H1 (cell line): ENCODE measurements at regions not wholly inside any gene's neighbourhood (a gene's known extent, or its start where the extent isn't known, plus 50 kb on each side); places are given as distances from the start of the nearest gene placed in this dataset.

Experiments
- CTCF ChIA-PET: fragments of 300-600 bp; sonication (Branson Sonifier 250); formaldehyde crosslinking; loops from one replicate; lab custom pipeline; 2021; ENCODE audit not compliant: partially characterized antibody; lab: Charles Lee
- POLR2A ChIA-PET: fragments of 300-600 bp; sonication (Branson Sonifier 250); formaldehyde crosslinking; loops from one replicate; lab custom pipeline; 2021; ENCODE audit warnings: inconsistent platforms; ENCODE audit not compliant: partially characterized antibody; lab: Charles Lee
- DNase-seq, 2 experiments: peaks; one replicate each; pipeline versions ENCODE4 v3.0.0 to v3.0.0-alpha.2; 2010 to 2022; ENCODE audit warnings: low spot score in 2 of 2, low read depth in 1 of 2, mixed read lengths in 1 of 2
- FAIRE-seq: peaks from 2 replicates; lab custom pipeline; 2011; peaks lifted over from hg19 to GRCh38; lab: Jason Lieb, UNC
- H2AFZ ChIP-seq: 2 replicates; pipeline ENCODE4 v1.8.1; 2012; ENCODE audit warnings: low read length, inconsistent platforms
- H2AK5ac ChIP-seq: 2 replicates; pipeline ENCODE4 v1.6.1; 2013; ENCODE audit warnings: low read depth, low read length
- H2BK120ac ChIP-seq: replicated peaks from 2 replicates; pipeline ENCODE3; 2013; ENCODE audit warnings: low read depth, low read length, inconsistent platforms
- H2BK12ac ChIP-seq: 2 replicates; pipeline ENCODE4 v1.6.1; 2013; ENCODE audit warnings: low read depth, low read length
- H2BK15ac ChIP-seq: 2 replicates; pipeline ENCODE4 v1.6.1; 2013; ENCODE audit warnings: low read length
- H2BK20ac ChIP-seq: 2 replicates; pipeline ENCODE4 v1.6.1; 2013; ENCODE audit warnings: low read length
- H2BK5ac ChIP-seq: 2 replicates; pipeline ENCODE4 v1.6.1; 2013; ENCODE audit warnings: low read depth, low read length
- H3K14ac ChIP-seq: 2 replicates; pipeline ENCODE4 v1.6.1; 2013; ENCODE audit warnings: inconsistent platforms; ENCODE audit not compliant: insufficient read length
- H3K18ac ChIP-seq: 2 replicates; pipeline ENCODE4 v1.6.1; 2013; ENCODE audit warnings: low read length; ENCODE audit errors: extremely low read depth
- H3K23ac ChIP-seq: 2 replicates; pipeline ENCODE4 v1.6.1; 2013; ENCODE audit warnings: inconsistent platforms; ENCODE audit not compliant: insufficient read length
- H3K23me2 ChIP-seq: 2 replicates; pipeline ENCODE4 v1.6.1; 2013; ENCODE audit warnings: low read depth, low read length
- H3K27ac ChIP-seq: 2 replicates; pipeline ENCODE4 v1.6.1; 2011; ENCODE audit warnings: low read depth, low read length, inconsistent platforms
- H3K27me3 ChIP-seq, 4 experiments: replicated peaks in 1 of 4; 1 replicate in 1 of 4; 2 replicates in 3 of 4; pipeline versions ENCODE4 v1.6.1 to v1.8.1; 2011 to 2013; ENCODE audit warnings: low read length in 3 of 4, mild to moderate bottlenecking in 3 of 4, inconsistent platforms in 2 of 4, mixed read lengths in 2 of 4, moderate library complexity in 1 of 4; ENCODE audit not compliant: control insufficient read depth in 3 of 4, insufficient read depth in 3 of 4; ENCODE audit errors: extremely low read depth in 1 of 4
- H3K36me3 ChIP-seq, 4 experiments: 2 replicates each; pipeline versions ENCODE4 v1.6.1 to v1.8.1; 2011 to 2013; ENCODE audit warnings: mild to moderate bottlenecking in 4 of 4, low read length in 3 of 4, moderate library complexity in 2 of 4, control low read depth in 1 of 4, inconsistent platforms in 1 of 4; ENCODE audit not compliant: insufficient read depth in 4 of 4, control insufficient read depth in 2 of 4
- H3K4ac ChIP-seq: replicated peaks from 2 replicates; pipeline ENCODE3; 2013; ENCODE audit warnings: low read length, low read depth, mixed read lengths, inconsistent platforms; ENCODE audit not compliant: insufficient read length
- H3K4me1 ChIP-seq, 4 experiments: replicated peaks in 1 of 4; 1 replicate in 1 of 4; 2 replicates in 3 of 4; pipeline versions ENCODE4 v1.6.1 to v1.8.1; 2011 to 2013; ENCODE audit warnings: low read length in 3 of 4, inconsistent platforms in 2 of 4, mixed read lengths in 1 of 4; ENCODE audit not compliant: insufficient read depth in 4 of 4, control insufficient read depth in 3 of 4
- H3K4me2 ChIP-seq, 2 experiments: 2 replicates each; pipeline versions ENCODE4 v1.6.1 to v1.8.1; 2011 to 2013; ENCODE audit warnings: low read depth in 2 of 2, low read length in 2 of 2, control low read depth in 1 of 2, inconsistent platforms in 1 of 2, mild to moderate bottlenecking in 1 of 2; ENCODE audit not compliant: insufficient read depth in 1 of 2
- H3K4me3 ChIP-seq, 4 experiments: fragments of 200-600, 300-600 bp in 1 of 4; sonication (generic), shearing (Covaris generic), sonication (Bioruptor Twin) in 1 of 4; 2 replicates each; pipeline versions ENCODE4 v1.5.1 to v1.8.1; 2011 to 2016; ENCODE audit warnings: low read length in 4 of 4, low read depth in 3 of 4, control low read depth in 2 of 4, inconsistent platforms in 2 of 4, mild to moderate bottlenecking in 2 of 4, mixed read lengths in 1 of 4, moderate library complexity in 1 of 4; ENCODE audit not compliant: insufficient read depth in 2 of 4; ENCODE audit errors: extremely low read depth in 1 of 4
- H3K56ac ChIP-seq: replicated peaks from 2 replicates; pipeline ENCODE3; 2013; ENCODE audit warnings: low read depth, mild to moderate bottlenecking, mixed read lengths, low read length, inconsistent platforms; ENCODE audit not compliant: insufficient read length
- H3K79me1 ChIP-seq: 2 replicates; pipeline ENCODE4 v1.6.1; 2013; ENCODE audit warnings: low read depth, low read length, control low read depth
- H3K79me2 ChIP-seq, 2 experiments: 2 replicates each; pipeline versions ENCODE4 v1.6.1 to v1.8.1; 2012 to 2013; ENCODE audit warnings: low read length in 2 of 2, mild to moderate bottlenecking in 2 of 2, inconsistent platforms in 1 of 2; ENCODE audit not compliant: insufficient read depth in 2 of 2, control insufficient read depth in 1 of 2
- H3K9ac ChIP-seq, 4 experiments: replicated peaks in 1 of 4; 1 replicate in 1 of 4; 2 replicates in 3 of 4; pipeline versions ENCODE4 v1.6.1 to v1.8.1; 2011 to 2013; ENCODE audit warnings: low read depth in 3 of 4, low read length in 3 of 4, control low read depth in 2 of 4, mild to moderate bottlenecking in 2 of 4, moderate library complexity in 2 of 4, inconsistent platforms in 1 of 4; ENCODE audit errors: extremely low read depth in 1 of 4
- H3K9me3 ChIP-seq, 2 experiments: 2 replicates each; pipeline versions ENCODE4 v1.6.1 to v1.8.1; 2012 to 2013; ENCODE audit warnings: mild to moderate bottlenecking in 2 of 2, moderate library complexity in 2 of 2, control low read depth in 1 of 2, inconsistent platforms in 1 of 2, low read depth in 1 of 2, low read length in 1 of 2, mixed read lengths in 1 of 2; ENCODE audit not compliant: insufficient read depth in 2 of 2
- H4K20me1 ChIP-seq, 2 experiments: replicated peaks in 1 of 2; 2 replicates each; pipeline versions ENCODE3 to v1.8.1; 2011 to 2013; ENCODE audit warnings: inconsistent platforms in 2 of 2, low read length in 2 of 2, mild to moderate bottlenecking in 1 of 2; ENCODE audit not compliant: insufficient read depth in 2 of 2, control insufficient read depth in 1 of 2
- H4K5ac ChIP-seq: 2 replicates; pipeline ENCODE4 v1.6.1; 2013; ENCODE audit warnings: low read length, low read depth, mixed read lengths, inconsistent platforms; ENCODE audit not compliant: insufficient read length
- H4K8ac ChIP-seq: 2 replicates; pipeline ENCODE4 v1.8.0; 2013; ENCODE audit warnings: mild to moderate bottlenecking, moderate library complexity, low read length, inconsistent platforms; ENCODE audit not compliant: insufficient read depth; ENCODE audit errors: extremely low read depth
- H4K91ac ChIP-seq: replicated peaks from 2 replicates; pipeline ENCODE3; 2013; ENCODE audit warnings: low read length, mixed read lengths, inconsistent platforms; ENCODE audit not compliant: insufficient read length
- ASH2L ChIP-seq: fragments of 200-600, 300-600 bp; sonication (generic); IDR thresholded peaks from one replicate; pipeline ENCODE4 v1.7.1; 2017; ENCODE audit warnings: low read length
- CBX5 ChIP-seq: fragments of 300-800, 300-1000 bp; sonication (generic); IDR thresholded peaks from 2 replicates; pipeline ENCODE4 v1.7.1; 2016; ENCODE audit warnings: antibody characterized with exemption, low read length, low read depth
- CHD2 ChIP-seq: IDR thresholded peaks from 2 replicates; pipeline ENCODE4 v1.6.1; 2012; ENCODE audit warnings: low read length, improper control_type of control experiment
- CREB1 ChIP-seq: IDR thresholded peaks from 2 replicates; pipeline ENCODE4 v1.6.1; 2012; ENCODE audit warnings: inconsistent platforms
- GABPA ChIP-seq: IDR thresholded peaks from 2 replicates; pipeline ENCODE4 v1.6.1; 2011; ENCODE audit warnings: mild to moderate bottlenecking, low read length, moderate library complexity, borderline replicate concordance; ENCODE audit not compliant: insufficient read depth
- HDAC2 ChIP-seq, 2 experiments: fragments of 300-600 bp in 1 of 2; sonication (generic) in 1 of 2; IDR thresholded peaks; 2 replicates each; pipeline ENCODE4 v1.6.1; 2011 to 2012; ENCODE audit warnings: low read depth in 2 of 2, low read length in 2 of 2, mild to moderate bottlenecking in 2 of 2, moderate library complexity in 2 of 2, borderline replicate concordance in 1 of 2, inconsistent platforms in 1 of 2
- PHF8 ChIP-seq: fragments of 200-600 bp; sonication (generic); conservative IDR thresholded peaks from 2 replicates; pipeline ENCODE4 v1.7.1; 2012; ENCODE audit warnings: low read depth, mild to moderate bottlenecking, inconsistent platforms, low read length, moderate library complexity
- RXRA ChIP-seq: IDR thresholded peaks from 2 replicates; pipeline ENCODE4 v1.6.1; 2011; ENCODE audit warnings: low read depth, mild to moderate bottlenecking, low read length, moderate library complexity; ENCODE audit not compliant: insufficient read depth
- SIN3A ChIP-seq, 2 experiments: IDR thresholded peaks in 1 of 2; conservative IDR thresholded peaks in 1 of 2; 2 replicates each; pipeline ENCODE4 v1.6.1; 2011 to 2012; ENCODE audit warnings: low read length in 2 of 2, improper control_type of control experiment in 1 of 2, low read depth in 1 of 2, mild to moderate bottlenecking in 1 of 2
- SP2 ChIP-seq: IDR thresholded peaks from 2 replicates; pipeline ENCODE4 v1.6.1; 2012; ENCODE audit warnings: mild to moderate bottlenecking, low read length, inconsistent platforms
- WGBS, 2 experiments: shearing (Covaris generic) in 1 of 2; methylation state at CpG; one replicate each; pipeline versions ENCODE4 v1.1.6 to v1.1.7; 2013 to 2015; ENCODE audit warnings: low lambda C conversion rate in 2 of 2, mixed read lengths in 2 of 2, inconsistent platforms in 1 of 2, low coverage in 1 of 2, missing lambda C conversion rate in 1 of 2; ENCODE audit not compliant: insufficient replicate concordance in 2 of 2, insufficient coverage in 1 of 2, insufficient read length in 1 of 2; ENCODE audit errors: extremely low coverage in 1 of 2, missing lambda C conversion rate in 1 of 2; 5-methylcytosine and 5-hydroxymethylcytosine counted together

DNA sequence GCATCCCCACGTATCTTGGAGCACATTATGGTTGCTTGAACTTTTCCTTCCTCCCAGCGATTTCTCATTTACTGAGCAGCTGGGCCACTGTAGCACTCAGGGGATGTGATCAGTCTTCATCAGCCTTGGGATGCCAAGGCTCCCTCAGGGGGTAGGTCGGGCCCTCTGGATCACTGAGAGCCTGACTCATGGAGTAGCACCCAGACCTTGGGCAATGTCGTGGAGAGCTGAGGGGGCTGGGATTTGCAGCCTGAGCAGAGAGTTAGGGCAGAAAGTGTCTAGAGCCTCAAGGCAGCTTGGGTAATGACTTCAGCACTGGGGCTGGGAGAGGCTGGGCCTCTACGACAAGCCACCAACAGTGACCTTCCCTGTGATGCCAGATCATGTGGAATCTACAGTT is 86.5 kb upstream of the CXCL12 start:
- Histone ChIP-seq H3K27ac (no peak overlapping the region), H4K91ac (no peak overlapping the region), H2BK5ac (no peak overlapping the region), H3K18ac (no peak overlapping the region), H3K79me1 (no peaks in the 10 kb centered on the region), H3K56ac (no peak overlapping the region), H3K9me3 (no peaks in the 10 kb centered on the region), H2AK5ac (no peak overlapping the region), H2AFZ (no peak overlapping the region), H2BK12ac (no peak overlapping the region), H3K23ac (no peak overlapping the region), H2BK20ac (no peak overlapping the region), H3K4me1 (no peaks in the 10 kb centered on the region), H3K4ac (no peak overlapping the region), H3K4me2 (no peak overlapping the region), H3K9ac (no peak overlapping the region), H2BK120ac (no peak overlapping the region), H3K14ac (no peak overlapping the region), H3K36me3 (no peaks in the 10 kb centered on the region), H2BK15ac (no peak overlapping the region), H3K4me3 (no peak overlapping the region), H4K5ac (no peak overlapping the region), H3K23me2 (no peaks in the 10 kb centered on the region), H4K8ac (no peak overlapping the region), H4K20me1 (no peaks in the 10 kb centered on the region), H3K79me2 (no peaks in the 10 kb centered on the region), H3K27me3 (no peaks in the 10 kb centered on the region)
- no peak for DNase-seq
- 94% methylated on average over 5 of the region's 5 CpGs; no CpG with 5 or more reads in 1 of the 2 experiments for WGBS, 2 experiments
- POLR2A ChIA-PET: no interaction called here
- CTCF ChIA-PET: no interaction called here
- no peak for FAIRE-seq
- TF ChIP-seq SP2: no peak
- no peak for TF ChIP-seq GABPA
- TF ChIP-seq CBX5: no peak
- TF ChIP-seq RXRA: no peak
- no peak for TF ChIP-seq CREB1
- no peak for TF ChIP-seq HDAC2 (IDR thresholded peaks at IDR 0.05; ENCODE audit: borderline replicate concordance in 1 of 2, low read depth in 2 of 2, low read length in 2 of 2)
- no peak for TF ChIP-seq PHF8
- TF ChIP-seq CHD2: no peak
- no peak for TF ChIP-seq ASH2L
- TF ChIP-seq SIN3A (conservative IDR thresholded peaks at IDR 0.05 in 1 of 2, IDR thresholded peaks at IDR 0.05 in 1 of 2; ENCODE audit: low read depth in 1 of 2, low read length in 2 of 2): no peak
